Type B pancreatic cell (in vitro differentiated cells): ENCODE measurements at regions not wholly inside any gene's neighbourhood (a gene's known extent, or its start where the extent isn't known, plus 50 kb on each side); places are given as distances from the start of the nearest gene placed in this dataset.

Experiments used
- DNase-seq: peaks from one replicate; pipeline ENCODE4 v3.0.0; 2021; ENCODE audit warnings: mixed read lengths; ENCODE audit not compliant: unreplicated experiment; ENCODE audit errors: extremely low spot score
- H3K27ac Mint-ChIP-seq: 2 replicates; pipeline ENCODE4 v1.8.0; 2021; ENCODE audit warnings: mild to moderate bottlenecking, mixed read lengths
- H3K27me3 Mint-ChIP-seq: 2 replicates; pipeline ENCODE4 v1.8.0; 2021; ENCODE audit warnings: mixed read lengths
- H3K36me3 Mint-ChIP-seq: 2 replicates; pipeline ENCODE4 v1.8.0; 2021; ENCODE audit warnings: mixed read lengths
- H3K4me1 Mint-ChIP-seq: one replicate; pipeline ENCODE4 v1.8.0; 2021; ENCODE audit warnings: mixed read lengths; ENCODE audit not compliant: unreplicated experiment
- H3K4me3 Mint-ChIP-seq: 2 replicates; pipeline ENCODE4 v1.8.0; 2021; ENCODE audit warnings: mild to moderate bottlenecking, mixed read lengths
- H3K9me3 Mint-ChIP-seq: 2 replicates; pipeline ENCODE4 v1.8.0; 2021; ENCODE audit warnings: mixed read lengths
- CTCF ChIP-seq: fragments of 200-600 bp; sonication (generic); conservative IDR thresholded peaks from 2 replicates; pipeline ENCODE4 v1.5.0; 2021; ENCODE audit warnings: antibody characterized with exemption, mild to moderate bottlenecking

DNA sequence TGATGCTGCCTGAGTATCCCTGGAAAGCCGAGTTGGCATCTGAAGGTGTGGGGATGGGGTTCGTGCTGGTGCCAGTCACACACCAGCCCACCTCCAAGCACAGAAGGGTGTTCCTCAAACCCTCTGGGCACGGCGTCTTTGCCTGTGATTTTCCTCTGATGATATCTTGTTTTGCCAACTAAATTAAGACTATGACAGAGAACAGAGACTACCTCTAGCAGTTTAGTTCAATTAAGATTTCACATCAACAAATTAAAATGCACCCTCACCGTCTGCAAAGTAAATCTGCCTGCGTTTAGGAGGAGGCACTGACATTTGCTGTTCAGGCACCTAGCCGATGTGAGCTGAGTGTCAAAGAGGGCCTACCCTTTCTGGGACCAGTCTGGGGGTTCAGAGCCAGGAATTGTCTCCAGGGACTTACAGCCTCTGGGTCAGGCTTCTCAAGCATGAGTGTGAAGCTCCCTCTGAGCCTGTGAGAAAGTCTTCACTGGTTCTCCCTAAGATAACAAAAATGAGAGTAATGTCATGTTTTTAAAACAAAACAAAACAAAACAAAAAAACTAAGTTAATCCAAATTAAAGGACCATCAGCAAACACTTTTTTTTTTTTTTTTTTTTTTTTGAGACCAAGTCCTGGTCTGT lies 55.4 kb upstream of the CTNNA1 start:
- Mint-ChIP-seq H3K36me3 (no peaks in the 10 kb centered on the region), H3K4me3 (no peak overlapping the region), H3K4me1 (peaks cover 10% of the 10 kb centered on the region)

GRCh38 chr5:138696501-138696900 lies 56.7 kb upstream of the CTNNA1 start:
- Mint-ChIP-seq H3K4me3 (no peak overlapping the region), H3K4me1 (peaks cover 4% of the 10 kb centered on the region), H3K27ac (no peak overlapping the region), H3K36me3 (no peaks in the 10 kb centered on the region), H3K9me3 (no peaks in the 10 kb centered on the region), H3K27me3 (no peaks in the 10 kb centered on the region)
- TF ChIP-seq CTCF = no peak
- no peak for DNase-seq

More for the DNA sequence above, 55.4 kb upstream of the CTNNA1 start:
- DNase-seq = no peak
- Mint-ChIP-seq H3K27me3 (no peaks in the 10 kb centered on the region), H3K27ac (no peak overlapping the region), H3K9me3 (no peaks in the 10 kb centered on the region)
- no peak for TF ChIP-seq CTCF

- no peak overlapping the region for H3K4me3 Mint-ChIP-seq
- no peak for DNase-seq
- TF ChIP-seq CTCF = no peak
- H3K9me3 Mint-ChIP-seq = no peaks in the 10 kb centered on the region
- peaks cover 4% of the 10 kb centered on the region for H3K4me1 Mint-ChIP-seq
- H3K36me3 Mint-ChIP-seq = no peaks in the 10 kb centered on the region
- no peak overlapping the region for H3K27ac Mint-ChIP-seq
- no peaks in the 10 kb centered on the region for H3K27me3 Mint-ChIP-seq
Measured at GRCh38 chr5:138695781-138696180, 57.4 kb upstream of the CTNNA1 start.

GRCh38 chr5:138694146-138694545 lies 59.1 kb upstream of the CTNNA1 start:
- H3K9me3 Mint-ChIP-seq = no peaks in the 10 kb centered on the region
- no peak for TF ChIP-seq CTCF
- H3K27me3 Mint-ChIP-seq = no peaks in the 10 kb centered on the region
- H3K36me3 Mint-ChIP-seq = no peaks in the 10 kb centered on the region
- H3K27ac Mint-ChIP-seq = peak overlapping the region; percentile 94
- DNase-seq = no peak
- H3K4me1 Mint-ChIP-seq = peaks cover 4% of the 10 kb centered on the region
- peak overlapping the region; percentile 53 for H3K4me3 Mint-ChIP-seq

GRCh38 chr5:138692370-138692769 lies 60.9 kb upstream of the CTNNA1 start:
- H3K9me3 Mint-ChIP-seq = no peaks in the 10 kb centered on the region
- TF ChIP-seq CTCF = no peak

GRCh38 chr5:138686668-138687067 lies 66.6 kb upstream of the CTNNA1 start:
- no peak for TF ChIP-seq CTCF
- H3K27me3 Mint-ChIP-seq = no peaks in the 10 kb centered on the region
- no peak overlapping the region for H3K4me3 Mint-ChIP-seq
- no peak for DNase-seq
- no peaks in the 10 kb centered on the region for H3K9me3 Mint-ChIP-seq
- no peaks in the 10 kb centered on the region for H3K4me1 Mint-ChIP-seq
- no peaks in the 10 kb centered on the region for H3K36me3 Mint-ChIP-seq
- no peak overlapping the region for H3K27ac Mint-ChIP-seq

More at GRCh38 chr5:138692370-138692769, 60.9 kb upstream of the CTNNA1 start:
- Mint-ChIP-seq H3K27ac (peak overlapping the region; percentile 50), H3K36me3 (no peaks in the 10 kb centered on the region), H3K4me3 (no peak overlapping the region), H3K27me3 (no peaks in the 10 kb centered on the region), H3K4me1 (no peaks in the 10 kb centered on the region)
- DNase-seq = no peak
